CD4-positive, alpha-beta memory T cell (primary cell): ENCODE measurements at regions not wholly inside any gene's neighbourhood (a gene's known extent, or its start where the extent isn't known, plus 50 kb on each side); places are given as distances from the start of the nearest gene placed in this dataset.

Source experiments
- CTCF ChIA-PET: fragments of 350-600 bp; sonication (Branson Sonifier 250); formaldehyde crosslinking; loops from one replicate; lab custom pipeline; 2021; ENCODE audit warnings: inconsistent platforms; ENCODE audit not compliant: partially characterized antibody; lab: Charles Lee
- POLR2A ChIA-PET: fragments of 350-600 bp; sonication (Branson Sonifier 250); formaldehyde crosslinking; loops from one replicate; lab custom pipeline; 2021; ENCODE audit not compliant: partially characterized antibody; lab: Charles Lee
- DNase-seq, 5 donors: peaks; one replicate each; pipeline versions ENCODE4 v3.0.0 to v3.0.0-alpha.2; 2020 to 2022; ENCODE audit warnings: mixed read lengths in 1 of 5
- H3K27ac ChIP-seq: one replicate; pipeline ENCODE4 v1.7.0; 2013; ENCODE audit warnings: low read depth, low read length
- H3K27me3 ChIP-seq: 2 replicates; pipeline ENCODE4 v1.7.0; 2013; ENCODE audit warnings: mild to moderate bottlenecking, low read length, moderate library complexity; ENCODE audit not compliant: insufficient read depth
- H3K36me3 ChIP-seq: 2 replicates; pipeline ENCODE4 v1.7.0; 2013; ENCODE audit warnings: mild to moderate bottlenecking, low read length, moderate library complexity; ENCODE audit not compliant: insufficient read depth
- H3K4me1 ChIP-seq: 2 replicates; pipeline ENCODE4 v1.7.0; 2013; ENCODE audit warnings: mild to moderate bottlenecking, low read length, moderate library complexity; ENCODE audit not compliant: insufficient read depth
- H3K4me3 ChIP-seq, 2 donors: one replicate each; pipeline ENCODE4 v1.7.0; 2013; ENCODE audit warnings: low read length in 2 of 2, mild to moderate bottlenecking in 1 of 2
- H3K9me3 ChIP-seq, 2 donors: one replicate each; pipeline ENCODE4 v1.7.0; 2013; ENCODE audit warnings: low read length in 2 of 2, control low read depth in 1 of 2; ENCODE audit not compliant: control insufficient read depth in 1 of 2
- H3K27ac Mint-ChIP-seq, 7 donors: one replicate each; pipeline ENCODE4 v1.8.0; 2020 to 2021; ENCODE audit warnings: mixed read lengths in 7 of 7, mild to moderate bottlenecking in 6 of 7, inconsistent platforms in 3 of 7, moderate library complexity in 3 of 7
- H3K27me3 Mint-ChIP-seq, 2 donors: one replicate each; pipeline ENCODE4 v1.8.0; 2020 to 2021; ENCODE audit warnings: mixed read lengths in 2 of 2
- H3K36me3 Mint-ChIP-seq, 2 donors: one replicate each; pipeline ENCODE4 v1.8.0; 2020 to 2021; ENCODE audit warnings: mixed read lengths in 2 of 2, inconsistent platforms in 1 of 2, mild to moderate bottlenecking in 1 of 2
- H3K4me1 Mint-ChIP-seq, 4 donors: one replicate each; pipeline ENCODE4 v1.8.0; 2020 to 2021; ENCODE audit warnings: mixed read lengths in 4 of 4, mild to moderate bottlenecking in 1 of 4
- H3K4me3 Mint-ChIP-seq, 8 donors: one replicate each; pipeline ENCODE4 v1.8.0; 2020 to 2021; ENCODE audit warnings: mixed read lengths in 8 of 8, mild to moderate bottlenecking in 7 of 8, moderate library complexity in 6 of 8, inconsistent platforms in 3 of 8
- H3K9me3 Mint-ChIP-seq, 8 donors: one replicate each; pipeline ENCODE4 v1.8.0; 2020 to 2021; ENCODE audit warnings: mixed read lengths in 8 of 8, mild to moderate bottlenecking in 5 of 8, inconsistent platforms in 3 of 8, moderate library complexity in 1 of 8
- intact Hi-C: fragments of 100-400 bp; cut with micrococcal nuclease; formaldehyde crosslinking; loops from one replicate; pipeline ENCODE4 v1.15.1; 2023

GRCh38 chr2:6728156-6728555 is 137.6 kb downstream of the CMPK2 start:
- Histone ChIP-seq H3K9me3 (no peaks in the 10 kb centered on the region), H3K27ac (no peak overlapping the region), H3K4me3 (no peak overlapping the region), H3K36me3 (no peaks in the 10 kb centered on the region), H3K27me3 (no peaks in the 10 kb centered on the region), H3K4me1 (no peaks in the 10 kb centered on the region)
- Mint-ChIP-seq H3K4me3 (no peak overlapping the region), H3K27me3 (peaks cover 6 to 7% of the 10 kb centered on the region in 2 donors), H3K27ac (no peak overlapping the region), H3K9me3 (peaks cover 0 to 8% (median under 1%) of the 10 kb centered on the region in 8 donors), H3K36me3 (no peaks in the 10 kb centered on the region), H3K4me1 (no peaks in the 10 kb centered on the region)
- POLR2A ChIA-PET: no interaction called here
- intact Hi-C loops: no loop called here
- CTCF ChIA-PET: no interaction called here
- DNase-seq: no peak

- no peaks in the 10 kb centered on the region for H3K9me3 ChIP-seq
- Mint-ChIP-seq H3K27me3 (peaks cover 6 to 11% of the 10 kb centered on the region in 2 donors), H3K27ac (no peak overlapping the region), H3K4me1 (no peaks in the 10 kb centered on the region), H3K4me3 (no peak overlapping the region), H3K9me3 (peaks cover 0 to 11% (median under 1%) of the 10 kb centered on the region in 8 donors), H3K36me3 (no peaks in the 10 kb centered on the region)
- H3K4me1 ChIP-seq: no peaks in the 10 kb centered on the region
- H3K36me3 ChIP-seq: no peaks in the 10 kb centered on the region
- ChIA-PET CTCF (no interaction called here), POLR2A (no interaction called here)
- no peaks in the 10 kb centered on the region for H3K27me3 ChIP-seq
- H3K4me3 ChIP-seq: no peak overlapping the region
- no peak overlapping the region for H3K27ac ChIP-seq
- no peak for DNase-seq
- intact Hi-C loops: no loop called here
Measured at GRCh38 chr2:6730003-6730402, 135.7 kb downstream of the CMPK2 start.

GRCh38 chr2:6730649-6731532 is 134.8 kb downstream of the CMPK2 start:
- peaks cover 0 to 11% (median under 1%) of the 10 kb centered on the region in 8 donors for H3K9me3 Mint-ChIP-seq
- H3K4me1 ChIP-seq: no peaks in the 10 kb centered on the region
- no peak overlapping the region for H3K4me3 ChIP-seq
- H3K36me3 ChIP-seq: no peaks in the 10 kb centered on the region
- H3K27me3 Mint-ChIP-seq: peaks cover 6 to 13% of the 10 kb centered on the region in 2 donors
- H3K9me3 ChIP-seq: no peaks in the 10 kb centered on the region
- H3K4me3 Mint-ChIP-seq: no peak overlapping the region
- no peak for DNase-seq
- H3K27ac Mint-ChIP-seq: no peak overlapping the region
- CTCF ChIA-PET: no interaction called here
- no peak overlapping the region for H3K27ac ChIP-seq
- no peaks in the 10 kb centered on the region for H3K27me3 ChIP-seq
- H3K4me1 Mint-ChIP-seq: no peaks in the 10 kb centered on the region
- POLR2A ChIA-PET: no interaction called here
- no peaks in the 10 kb centered on the region for H3K36me3 Mint-ChIP-seq
- intact Hi-C loops: no loop called here

GRCh38 chr2:6739547-6739946 is 126.2 kb downstream of the CMPK2 start:
- Mint-ChIP-seq H3K27ac (no peak overlapping the region), H3K4me1 (no peaks in the 10 kb centered on the region)

GRCh38 chr2:6741229-6741628 is 124.5 kb downstream of the CMPK2 start:
- H3K27ac Mint-ChIP-seq: no peak overlapping the region
- no peaks in the 10 kb centered on the region for H3K4me1 ChIP-seq
- ChIA-PET POLR2A (no interaction called here), CTCF (no interaction called here)
- H3K4me3 Mint-ChIP-seq: no peak overlapping the region
- no peaks in the 10 kb centered on the region for H3K27me3 ChIP-seq
- H3K27me3 Mint-ChIP-seq: peaks cover 14 to 20% of the 10 kb centered on the region in 2 donors
- DNase-seq: no peak
- peaks cover 0 to 4% (median 0%) of the 10 kb centered on the region in 8 donors for H3K9me3 Mint-ChIP-seq
- no peak overlapping the region for H3K4me3 ChIP-seq
- H3K36me3 Mint-ChIP-seq: no peaks in the 10 kb centered on the region
- no peaks in the 10 kb centered on the region for H3K36me3 ChIP-seq
- H3K9me3 ChIP-seq: no peaks in the 10 kb centered on the region
- intact Hi-C loops: no loop called here
- H3K4me1 Mint-ChIP-seq: no peaks in the 10 kb centered on the region
- H3K27ac ChIP-seq: no peak overlapping the region

More at GRCh38 chr2:6739547-6739946, 126.2 kb downstream of the CMPK2 start:
- Histone ChIP-seq H3K9me3 (no peaks in the 10 kb centered on the region), H3K4me3 (no peak overlapping the region), H3K27me3 (no peaks in the 10 kb centered on the region), H3K36me3 (no peaks in the 10 kb centered on the region), H3K27ac (no peak overlapping the region), H3K4me1 (no peaks in the 10 kb centered on the region)
- Mint-ChIP-seq H3K36me3 (no peaks in the 10 kb centered on the region), H3K9me3 (no peaks in the 10 kb centered on the region), H3K27me3 (peaks cover 11 to 16% of the 10 kb centered on the region in 2 donors), H3K4me3 (no peak overlapping the region)
- POLR2A ChIA-PET: no interaction called here
- no peak for DNase-seq
- CTCF ChIA-PET: no interaction called here
- intact Hi-C loops: no loop called here

GRCh38 chr2:6744038-6744437 is 121.7 kb downstream of the CMPK2 start:
- Mint-ChIP-seq H3K9me3 (peaks cover 0 to 6% (median 0%) of the 10 kb centered on the region in 8 donors), H3K27ac (no peak overlapping the region), H3K4me3 (no peak overlapping the region), H3K27me3 (peaks cover 13 to 23% of the 10 kb centered on the region in 2 donors), H3K4me1 (no peaks in the 10 kb centered on the region), H3K36me3 (no peaks in the 10 kb centered on the region)
- Histone ChIP-seq H3K27ac (no peak overlapping the region), H3K4me3 (no peak overlapping the region), H3K36me3 (no peaks in the 10 kb centered on the region), H3K9me3 (no peaks in the 10 kb centered on the region), H3K4me1 (no peaks in the 10 kb centered on the region), H3K27me3 (no peaks in the 10 kb centered on the region)
- no peak for DNase-seq
- POLR2A ChIA-PET: no interaction called here
- CTCF ChIA-PET: no interaction called here
- intact Hi-C loops: no loop called here

- Mint-ChIP-seq H3K9me3 (peaks cover 0 to 6% (median 0%) of the 10 kb centered on the region in 8 donors), H3K27ac (no peak overlapping the region), H3K4me1 (peaks cover 0 to 1% (median 0%) of the 10 kb centered on the region in 4 donors), H3K36me3 (no peaks in the 10 kb centered on the region), H3K4me3 (no peak overlapping the region), H3K27me3 (peaks cover 8 to 20% of the 10 kb centered on the region in 2 donors)
- H3K36me3 ChIP-seq: no peaks in the 10 kb centered on the region
- no peaks in the 10 kb centered on the region for H3K27me3 ChIP-seq
- ChIA-PET CTCF (no interaction called here), POLR2A (no interaction called here)
- intact Hi-C loops: no loop called here
- H3K4me1 ChIP-seq: no peaks in the 10 kb centered on the region
- no peak overlapping the region for H3K27ac ChIP-seq
- H3K9me3 ChIP-seq: no peaks in the 10 kb centered on the region
- DNase-seq: no peak
- no peak overlapping the region for H3K4me3 ChIP-seq
Measured at GRCh38 chr2:6747433-6747832, 118.3 kb downstream of the CMPK2 start.
